ENCODE measurements at regions not wholly inside any gene's neighbourhood (a gene's known extent, or its start where the extent isn't known, plus 50 kb on each side); places are given as distances from the start of the nearest gene placed in this dataset.
A peak's percentile ranks its signal among the peaks of the same experiment; 100 is the strongest.
"Not testable (repeated sequence)": the region's sequence is repeated elsewhere in the genome, so short reads cannot be mapped to it uniquely, and the experiment has no call there.

GRCh38 chr5:174454890-174455289 lies 269.5 kb upstream of the MSX2 start:
- H3K27me3 Mint-ChIP-seq: no peaks in the 10 kb centered on the region
- peaks cover 4% of the 10 kb centered on the region for H3K9me3 Mint-ChIP-seq
- H3K4me3 Mint-ChIP-seq: no peak overlapping the region
- no peak overlapping the region for H3K27ac Mint-ChIP-seq
- H3K36me3 Mint-ChIP-seq: no peaks in the 10 kb centered on the region
- peaks cover 16 to 19% of the 10 kb centered on the region in 2 donors for H3K4me1 Mint-ChIP-seq (ENCODE audit: low read depth in 2 of 2)
- DNase-seq (ENCODE audit: low spot score) (no peak), ATAC-seq (no peak)

GRCh38 chr5:174455301-174455700 lies 269.1 kb upstream of the MSX2 start:
- H3K36me3 Mint-ChIP-seq: no peaks in the 10 kb centered on the region
- H3K4me1 Mint-ChIP-seq (ENCODE audit: low read depth in 2 of 2): peaks cover 20 to 23% of the 10 kb centered on the region in 2 donors
- DNase-seq (ENCODE audit: low spot score): no peak
- no peak overlapping the region for H3K4me3 Mint-ChIP-seq
- no peak overlapping the region for H3K27ac Mint-ChIP-seq
- no peaks in the 10 kb centered on the region for H3K27me3 Mint-ChIP-seq
- peaks cover 4% of the 10 kb centered on the region for H3K9me3 Mint-ChIP-seq
- no peak for ATAC-seq

- H3K4me1 Mint-ChIP-seq (ENCODE audit: low read depth in 2 of 2): peaks cover 23 to 28% of the 10 kb centered on the region in 2 donors
- DNase-seq (ENCODE audit: low spot score): no peak
- no peak for ATAC-seq
- H3K36me3 Mint-ChIP-seq: no peaks in the 10 kb centered on the region
- H3K9me3 Mint-ChIP-seq: peaks cover 2% of the 10 kb centered on the region
- H3K4me3 Mint-ChIP-seq: no peak overlapping the region
- H3K27ac Mint-ChIP-seq: no peak overlapping the region
- H3K27me3 Mint-ChIP-seq: no peaks in the 10 kb centered on the region
These were observed 267.2 kb upstream of the MSX2 start for GRCh38 chr5:174457141-174457678.

GRCh38 chr5:174459071-174459702 lies 265.2 kb upstream of the MSX2 start:
- DNase-seq (ENCODE audit: low spot score) (no peak), ATAC-seq (no peak)
- no peaks in the 10 kb centered on the region for H3K36me3 Mint-ChIP-seq
- H3K4me3 Mint-ChIP-seq: no peak overlapping the region
- peak overlapping the region in 1 of 2 donors; percentile 55 for H3K27ac Mint-ChIP-seq
- peaks cover 15 to 17% of the 10 kb centered on the region in 2 donors for H3K4me1 Mint-ChIP-seq (ENCODE audit: low read depth in 2 of 2)
- no peaks in the 10 kb centered on the region for H3K27me3 Mint-ChIP-seq
- H3K9me3 Mint-ChIP-seq: no peaks in the 10 kb centered on the region

- H3K4me1 Mint-ChIP-seq (ENCODE audit: low read depth in 2 of 2): peaks cover 10 to 12% of the 10 kb centered on the region in 2 donors
- peak overlapping the region; percentile 31 to 55 for H3K27ac Mint-ChIP-seq
- H3K4me3 Mint-ChIP-seq: peak overlapping the region; percentile 28
- no peaks in the 10 kb centered on the region for H3K27me3 Mint-ChIP-seq
- ATAC-seq: peak; percentile 41 to 43
- H3K9me3 Mint-ChIP-seq: no peaks in the 10 kb centered on the region
- no peaks in the 10 kb centered on the region for H3K36me3 Mint-ChIP-seq
- DNase-seq (ENCODE audit: low spot score): no peak
These were observed 264.4 kb upstream of the MSX2 start for GRCh38 chr5:174459832-174460448.

GRCh38 chr5:174462129-174462528 lies 262.3 kb upstream of the MSX2 start:
- no peak for ATAC-seq
- Mint-ChIP-seq H3K27me3 (peaks cover 0 to 4% of the 10 kb centered on the region in 2 donors), H3K27ac (no peak overlapping the region), H3K4me3 (no peak overlapping the region), H3K9me3 (peaks cover 2% of the 10 kb centered on the region), H3K4me1 (ENCODE audit: low read depth in 2 of 2) (peaks cover 10 to 12% of the 10 kb centered on the region in 2 donors), H3K36me3 (peaks cover 4% of the 10 kb centered on the region)
- DNase-seq (ENCODE audit: low spot score): no peak

- Mint-ChIP-seq H3K36me3 (peaks cover 4% of the 10 kb centered on the region), H3K4me3 (no peak overlapping the region), H3K4me1 (ENCODE audit: low read depth in 2 of 2) (peaks cover 10 to 11% of the 10 kb centered on the region in 2 donors), H3K27me3 (peaks cover 0 to 4% of the 10 kb centered on the region in 2 donors), H3K27ac (no peak overlapping the region), H3K9me3 (peaks cover 3% of the 10 kb centered on the region)
- ATAC-seq (no peak), DNase-seq (ENCODE audit: low spot score) (no peak)
These were observed 259.7 kb upstream of the MSX2 start for GRCh38 chr5:174464504-174465165.

- not testable (repeated sequence) for H3K27ac Mint-ChIP-seq; H3K4me1 Mint-ChIP-seq (ENCODE audit: low read depth in 2 of 2); H3K4me3 Mint-ChIP-seq; DNase-seq (ENCODE audit: low spot score); ATAC-seq; H3K27me3 Mint-ChIP-seq
- Mint-ChIP-seq H3K9me3 (peaks cover 15% of the 10 kb centered on the region), H3K36me3 (peaks cover 11% of the 10 kb centered on the region)
These were observed 252.9 kb upstream of the MSX2 start for GRCh38 chr5:174471528-174471927.

GRCh38 chr5:174472956-174473355 lies 251.4 kb upstream of the MSX2 start:
- DNase-seq (ENCODE audit: low spot score) (no peak), ATAC-seq (no peak)
- Mint-ChIP-seq H3K4me1 (ENCODE audit: low read depth in 2 of 2) (no peaks in the 10 kb centered on the region), H3K27me3 (no peaks in the 10 kb centered on the region), H3K9me3 (peaks cover 12% of the 10 kb centered on the region), H3K27ac (no peak overlapping the region), H3K36me3 (peaks cover 11% of the 10 kb centered on the region), H3K4me3 (no peak overlapping the region)

- not testable (repeated sequence) for ATAC-seq; H3K27me3 Mint-ChIP-seq; H3K4me1 Mint-ChIP-seq (ENCODE audit: low read depth in 2 of 2); H3K4me3 Mint-ChIP-seq; DNase-seq (ENCODE audit: low spot score); H3K27ac Mint-ChIP-seq; H3K36me3 Mint-ChIP-seq
- peaks cover 12% of the 10 kb centered on the region for H3K9me3 Mint-ChIP-seq
These were observed 248.4 kb upstream of the MSX2 start for GRCh38 chr5:174476001-174476400.

- Mint-ChIP-seq H3K27me3 (peaks cover 8 to 12% of the 10 kb centered on the region in 2 donors), H3K4me1 (ENCODE audit: low read depth in 2 of 2) (no peaks in the 10 kb centered on the region), H3K27ac (no peak overlapping the region), H3K4me3 (no peak overlapping the region), H3K9me3 (peaks cover 15% of the 10 kb centered on the region), H3K36me3 (peaks cover 9% of the 10 kb centered on the region)
- DNase-seq (ENCODE audit: low spot score): no peak
- ATAC-seq: no peak
These were observed 245.1 kb upstream of the MSX2 start for GRCh38 chr5:174479325-174479724.

- Mint-ChIP-seq H3K27ac (no peak overlapping the region), H3K9me3 (peaks cover 11% of the 10 kb centered on the region), H3K4me1 (ENCODE audit: low read depth in 2 of 2) (no peaks in the 10 kb centered on the region), H3K36me3 (peaks cover 4% of the 10 kb centered on the region), H3K27me3 (peaks cover 10 to 12% of the 10 kb centered on the region in 2 donors), H3K4me3 (no peak overlapping the region)
- no peak for DNase-seq (ENCODE audit: low spot score)
- ATAC-seq: no peak
These were observed 242.6 kb upstream of the MSX2 start for GRCh38 chr5:174481737-174482136.

- peaks cover 11% of the 10 kb centered on the region for H3K9me3 Mint-ChIP-seq
- peaks cover 0 to 2% of the 10 kb centered on the region in 2 donors for H3K4me1 Mint-ChIP-seq (ENCODE audit: low read depth in 2 of 2)
- H3K36me3 Mint-ChIP-seq: peaks cover 4% of the 10 kb centered on the region
- H3K4me3 Mint-ChIP-seq: no peak overlapping the region
- H3K27ac Mint-ChIP-seq: no peak overlapping the region
- DNase-seq (ENCODE audit: low spot score): no peak
- H3K27me3 Mint-ChIP-seq: peaks cover 10 to 12% of the 10 kb centered on the region in 2 donors
- no peak for ATAC-seq
These were observed 241.8 kb upstream of the MSX2 start for GRCh38 chr5:174482607-174483024.

GRCh38 chr5:174483411-174483810 lies 241.0 kb upstream of the MSX2 start:
- peaks cover 11% of the 10 kb centered on the region for H3K9me3 Mint-ChIP-seq
- ATAC-seq (no peak), DNase-seq (ENCODE audit: low spot score) (no peak)
- no peak overlapping the region for H3K27ac Mint-ChIP-seq
- peaks cover 0 to 3% of the 10 kb centered on the region in 2 donors for H3K4me1 Mint-ChIP-seq (ENCODE audit: low read depth in 2 of 2)
- H3K4me3 Mint-ChIP-seq: no peak overlapping the region
- peaks cover 4% of the 10 kb centered on the region for H3K36me3 Mint-ChIP-seq
- peaks cover 10 to 12% of the 10 kb centered on the region in 2 donors for H3K27me3 Mint-ChIP-seq
